NAMALWA (cell line): ENCODE measurements at regions not wholly inside any gene's neighbourhood (a gene's known extent, or its start where the extent isn't known, plus 50 kb on each side); places are given as distances from the start of the nearest gene placed in this dataset.
"Not testable (repeated sequence)": the region's sequence is repeated elsewhere in the genome, so short reads cannot be mapped to it uniquely, and the experiment has no call there.

ENCODE experiments used
- DNase-seq: peaks from one replicate; pipeline ENCODE4 v3.0.0-alpha.2; 2015; ENCODE audit warnings: low spot score

- DNase-seq = no peak
Observed at GRCh38 chr12:5264006-5264405, 167.9 kb upstream of the NTF3 start.

- DNase-seq = no peak
Observed at GRCh38 chr12:5267603-5268423, 164.1 kb upstream of the NTF3 start.

- DNase-seq = no peak
Observed at GRCh38 chr12:5268424-5269210, 163.3 kb upstream of the NTF3 start.

- DNase-seq = no peak
Observed at GRCh38 chr12:5269846-5270245, 162.1 kb upstream of the NTF3 start.

- no peak for DNase-seq
Observed at GRCh38 chr12:5272018-5272785, 159.7 kb upstream of the NTF3 start.

- no peak for DNase-seq
Observed at GRCh38 chr12:5273709-5274108, 158.2 kb upstream of the NTF3 start.

GRCh38 chr12:5276327-5276880 is 155.5 kb upstream of the NTF3 start:
- DNase-seq = no peak

- DNase-seq = no peak
Observed at GRCh38 chr12:5280086-5280485, 151.8 kb upstream of the NTF3 start.

- DNase-seq = not testable (repeated sequence)
Observed at GRCh38 chr12:5290368-5290767, 141.5 kb upstream of the NTF3 start.

GRCh38 chr12:5292651-5293050 is 139.3 kb upstream of the NTF3 start:
- no peak for DNase-seq

GRCh38 chr12:5293773-5294172 is 138.1 kb upstream of the NTF3 start:
- no peak for DNase-seq

GRCh38 chr12:5294274-5295070 is 137.4 kb upstream of the NTF3 start:
- DNase-seq = no peak

- DNase-seq = no peak
Observed at GRCh38 chr12:5295151-5295550, 136.8 kb upstream of the NTF3 start.

GRCh38 chr12:5295996-5296395 is 135.9 kb upstream of the NTF3 start:
- no peak for DNase-seq

- DNase-seq = no peak
Observed at GRCh38 chr12:5301539-5301938, 130.4 kb upstream of the NTF3 start.

GRCh38 chr12:5305425-5305824 is 126.5 kb upstream of the NTF3 start:
- DNase-seq = no peak

GRCh38 chr12:5305886-5306545 is 125.9 kb upstream of the NTF3 start:
- DNase-seq = no peak

GRCh38 chr12:5307065-5307464 is 124.8 kb upstream of the NTF3 start:
- no peak for DNase-seq

- no peak for DNase-seq
Observed at GRCh38 chr12:5308216-5308615, 123.7 kb upstream of the NTF3 start.

- no peak for DNase-seq
Observed at GRCh38 chr12:5308996-5309395, 122.9 kb upstream of the NTF3 start.

GRCh38 chr12:5309654-5310053 is 122.3 kb upstream of the NTF3 start:
- DNase-seq = no peak
